ENCODE measurements at regions not wholly inside any gene's neighbourhood (a gene's known extent, or its start where the extent isn't known, plus 50 kb on each side); places are given as distances from the start of the nearest gene placed in this dataset.
"Not testable (repeated sequence)": the region's sequence is repeated elsewhere in the genome, so short reads cannot be mapped to it uniquely, and the experiment has no call there.

DNA sequence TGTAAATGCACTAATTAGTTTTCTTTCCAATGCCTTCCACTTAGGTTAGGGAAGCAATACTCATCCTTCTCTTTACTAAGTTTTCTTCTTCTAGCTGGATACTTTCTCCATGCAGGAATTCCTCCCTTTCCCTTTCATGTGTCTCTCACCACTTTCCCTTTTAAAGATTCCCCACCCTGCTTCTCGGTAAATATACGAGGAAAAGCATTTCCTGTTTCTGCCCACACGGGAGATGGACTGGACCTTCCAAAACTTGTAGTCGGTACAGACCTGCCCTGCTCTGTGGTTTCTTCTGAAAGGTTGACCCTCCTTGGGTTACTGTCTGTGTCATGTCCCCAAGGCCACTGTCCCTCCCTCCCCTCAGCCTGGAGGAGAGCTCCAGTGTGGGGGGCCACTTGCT lies 58.9 kb upstream of the LYZL2 start:
- H3K27ac ChIP-seq = no peak overlapping the region
- H3K4me3 ChIP-seq = no peak overlapping the region
- no peaks in the 10 kb centered on the region for H3K4me1 ChIP-seq
- intact Hi-C loops (cut with DNase I) = no loop called here
- TF ChIP-seq, protein P1, sequence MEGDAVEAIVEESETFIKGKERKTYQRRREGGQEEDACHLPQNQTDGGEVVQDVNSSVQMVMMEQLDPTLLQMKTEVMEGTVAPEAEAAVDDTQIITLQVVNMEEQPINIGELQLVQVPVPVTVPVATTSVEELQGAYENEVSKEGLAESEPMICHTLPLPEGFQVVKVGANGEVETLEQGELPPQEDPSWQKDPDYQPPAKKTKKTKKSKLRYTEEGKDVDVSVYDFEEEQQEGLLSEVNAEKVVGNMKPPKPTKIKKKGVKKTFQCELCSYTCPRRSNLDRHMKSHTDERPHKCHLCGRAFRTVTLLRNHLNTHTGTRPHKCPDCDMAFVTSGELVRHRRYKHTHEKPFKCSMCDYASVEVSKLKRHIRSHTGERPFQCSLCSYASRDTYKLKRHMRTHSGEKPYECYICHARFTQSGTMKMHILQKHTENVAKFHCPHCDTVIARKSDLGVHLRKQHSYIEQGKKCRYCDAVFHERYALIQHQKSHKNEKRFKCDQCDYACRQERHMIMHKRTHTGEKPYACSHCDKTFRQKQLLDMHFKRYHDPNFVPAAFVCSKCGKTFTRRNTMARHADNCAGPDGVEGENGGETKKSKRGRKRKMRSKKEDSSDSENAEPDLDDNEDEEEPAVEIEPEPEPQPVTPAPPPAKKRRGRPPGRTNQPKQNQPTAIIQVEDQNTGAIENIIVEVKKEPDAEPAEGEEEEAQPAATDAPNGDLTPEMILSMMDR (IDR thresholded peaks at IDR 0.05) = no peak
- no peak for ATAC-seq
- H3K27me3 ChIP-seq = no peaks in the 10 kb centered on the region
- DNase-seq = no peak
- H3K9me3 ChIP-seq = no peaks in the 10 kb centered on the region
- H3K36me3 ChIP-seq = no peaks in the 10 kb centered on the region

DNA sequence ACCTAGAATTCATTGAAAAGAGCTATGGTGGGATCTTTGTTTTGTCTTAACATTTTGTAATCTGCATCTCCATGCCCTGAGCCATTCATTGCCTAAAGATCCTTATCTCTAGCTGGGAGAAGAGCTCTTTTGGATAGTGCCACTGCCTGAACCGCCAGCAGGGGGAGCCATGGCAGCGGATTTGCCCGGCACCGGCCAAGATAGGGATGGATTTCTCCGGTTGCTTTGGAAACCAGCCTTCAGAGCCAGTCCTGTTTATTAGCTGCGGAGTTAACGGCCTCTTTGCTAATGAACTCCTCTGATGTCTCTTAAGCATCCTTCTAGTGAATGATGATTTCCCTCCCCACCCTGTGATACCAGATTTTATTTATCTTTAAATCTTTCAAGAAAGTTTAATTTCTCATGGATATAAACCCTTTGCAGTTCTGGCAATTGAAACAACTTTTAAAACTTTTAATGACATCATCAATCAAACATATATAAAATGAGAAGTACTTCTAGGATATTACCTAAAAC lies 58.2 kb upstream of the LYZL2 start:
- peak; percentile 87 for DNase-seq

DNA sequence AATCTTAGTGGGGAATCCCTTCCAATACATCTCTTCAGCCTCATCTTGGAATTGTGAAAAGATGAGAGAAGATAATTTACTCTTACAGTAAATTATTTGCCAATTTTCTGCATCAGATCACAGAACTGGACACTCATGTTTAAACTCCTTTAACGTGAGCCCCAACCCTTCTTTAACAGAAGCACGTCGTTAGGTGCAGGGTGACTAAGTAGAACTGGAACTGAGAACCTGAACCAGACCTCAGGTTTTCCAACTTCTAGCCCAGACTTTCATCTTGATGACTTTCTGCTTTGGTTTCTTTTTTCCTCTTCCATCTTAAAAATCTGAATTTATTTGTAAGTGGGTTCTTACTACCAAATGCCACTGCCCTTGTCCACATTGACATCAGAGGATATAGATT lies 57.2 kb upstream of the LYZL2 start:
- H3K36me3 ChIP-seq = no peaks in the 10 kb centered on the region
- H3K27ac ChIP-seq = no peak overlapping the region
- no peak overlapping the region for H3K4me3 ChIP-seq
- TF ChIP-seq, protein P1 (IDR thresholded peaks at IDR 0.05) = no peak
- no peaks in the 10 kb centered on the region for H3K4me1 ChIP-seq
- no peak for DNase-seq
- no peak for ATAC-seq
- H3K9me3 ChIP-seq = no peaks in the 10 kb centered on the region
- intact Hi-C loops (cut with DNase I) = no loop called here
- no peaks in the 10 kb centered on the region for H3K27me3 ChIP-seq

More for the DNA sequence above, 58.2 kb upstream of the LYZL2 start:
- no peaks in the 10 kb centered on the region for H3K36me3 ChIP-seq
- intact Hi-C loops (cut with DNase I) = no loop called here
- no peaks in the 10 kb centered on the region for H3K9me3 ChIP-seq
- H3K4me1 ChIP-seq = no peaks in the 10 kb centered on the region
- no peak overlapping the region for H3K4me3 ChIP-seq
- TF ChIP-seq, protein P1 (IDR thresholded peaks at IDR 0.05) = peak; percentile 86
- H3K27me3 ChIP-seq = no peaks in the 10 kb centered on the region
- H3K27ac ChIP-seq = no peak overlapping the region
- ATAC-seq = peak; percentile 92

DNA sequence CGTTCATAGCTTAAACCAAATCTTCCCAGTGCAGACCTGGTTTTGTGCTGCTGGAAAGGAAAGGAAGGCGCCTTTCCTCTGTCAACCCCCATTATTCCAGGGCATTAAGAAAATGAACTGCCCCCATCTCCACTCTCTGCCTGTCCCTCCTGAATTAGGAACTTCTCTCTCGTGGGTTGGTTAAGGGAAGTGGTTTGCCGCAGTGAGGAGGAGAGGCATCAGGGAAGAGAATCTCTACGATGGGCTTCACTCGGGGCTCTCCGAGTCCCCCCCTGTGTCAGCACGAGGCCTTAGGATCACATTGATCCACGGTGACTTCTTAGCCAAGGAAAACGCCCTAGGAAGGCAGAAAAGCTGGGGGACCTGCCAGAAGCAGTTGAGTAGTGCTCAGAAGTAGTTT lies 53.9 kb upstream of the LYZL2 start:
- no peaks in the 10 kb centered on the region for H3K4me1 ChIP-seq
- no peak overlapping the region for H3K4me3 ChIP-seq
- H3K36me3 ChIP-seq = no peaks in the 10 kb centered on the region
- no peak overlapping the region for H3K27ac ChIP-seq
- no peaks in the 10 kb centered on the region for H3K9me3 ChIP-seq
- intact Hi-C loops (cut with DNase I) = no loop called here
- no peaks in the 10 kb centered on the region for H3K27me3 ChIP-seq
- DNase-seq (no peak), ATAC-seq (peak; percentile 70)
- TF ChIP-seq, protein P1 (IDR thresholded peaks at IDR 0.05) = no peak

DNA sequence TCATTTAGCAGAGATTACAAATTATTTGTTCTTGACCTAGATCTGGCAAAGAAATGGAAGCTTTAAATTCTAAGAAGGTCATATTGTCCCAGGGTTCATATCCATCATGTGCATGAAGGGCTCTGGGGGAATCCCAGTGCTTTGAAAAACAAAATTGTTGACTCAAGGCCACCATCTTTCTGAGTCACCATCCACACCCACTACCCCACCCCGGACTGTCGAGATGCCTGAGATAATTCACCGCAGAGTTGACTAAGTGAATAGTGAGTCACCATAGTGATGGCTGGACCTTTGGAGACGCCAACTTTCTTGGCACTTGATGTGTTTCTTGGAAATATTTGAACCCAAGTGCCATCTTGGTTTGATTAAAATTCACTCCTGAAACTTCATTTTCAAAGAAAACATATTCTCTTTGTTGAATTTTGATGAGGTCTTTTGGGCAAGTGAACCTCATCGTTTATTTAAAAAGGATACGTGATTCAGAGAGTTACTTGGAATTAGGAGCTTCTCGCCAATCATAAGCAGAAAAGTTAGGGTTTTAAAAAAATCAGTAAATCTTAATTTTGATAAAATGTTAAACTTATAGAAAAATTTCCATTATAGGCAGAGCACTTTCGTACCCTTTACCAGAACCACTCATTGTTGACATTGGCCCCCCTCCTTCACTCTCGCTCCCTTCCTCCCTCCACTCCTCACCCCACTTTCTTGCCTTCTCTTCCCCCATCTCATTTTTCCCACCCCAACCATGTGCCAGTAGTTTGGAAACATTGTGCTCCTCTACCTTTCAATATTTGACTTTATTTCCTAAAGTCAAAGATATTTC lies 53.0 kb upstream of the LYZL2 start:
- H3K4me1 ChIP-seq; H3K27ac ChIP-seq; DNase-seq; intact Hi-C loops (cut with DNase I); H3K9me3 ChIP-seq; H3K27me3 ChIP-seq; H3K4me3 ChIP-seq; H3K36me3 ChIP-seq: not testable (repeated sequence)
- ATAC-seq = peak; percentile 48

DNA sequence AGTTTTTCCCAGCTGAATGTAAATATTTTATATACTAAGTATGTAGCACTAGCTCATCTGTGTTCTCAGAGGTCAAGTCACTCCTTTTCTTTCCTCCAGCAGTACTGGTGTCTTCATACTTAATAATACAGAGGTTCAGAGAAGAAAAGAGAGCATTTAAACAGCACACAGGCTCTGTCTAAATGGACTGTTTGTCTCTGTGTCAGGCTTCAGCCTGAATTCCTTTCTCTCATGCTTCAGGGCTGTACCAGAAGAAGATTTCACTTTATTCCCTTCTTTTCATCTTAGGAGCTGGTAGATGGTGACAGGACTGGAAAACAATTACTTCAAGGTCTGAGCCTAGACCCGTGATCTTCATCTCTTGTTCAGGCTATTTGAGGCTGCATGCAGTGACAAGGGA lies 51.4 kb upstream of the LYZL2 start:
- no peak overlapping the region for H3K4me3 ChIP-seq
- H3K4me1 ChIP-seq = no peaks in the 10 kb centered on the region
- no peak for ATAC-seq
- TF ChIP-seq, protein P1 (IDR thresholded peaks at IDR 0.05) = no peak
- H3K9me3 ChIP-seq = no peaks in the 10 kb centered on the region
- H3K27me3 ChIP-seq = no peaks in the 10 kb centered on the region
- H3K36me3 ChIP-seq = no peaks in the 10 kb centered on the region
- no peak overlapping the region for H3K27ac ChIP-seq
- no peak for DNase-seq
- intact Hi-C loops (cut with DNase I) = no loop called here
